ENCODE measurements at regions not wholly inside any gene's neighbourhood (a gene's known extent, or its start where the extent isn't known, plus 50 kb on each side); places are given as distances from the start of the nearest gene placed in this dataset.

- Histone ChIP-seq H3K36me3 (no peaks in the 10 kb centered on the region), H3K27ac (no peak overlapping the region), H3K4me3 (no peak overlapping the region), H3K27me3 (no peaks in the 10 kb centered on the region), H3K9me3 (no peaks in the 10 kb centered on the region), H3K4me1 (no peaks in the 10 kb centered on the region)
- WGBS: 81% methylated on average over 5 of the region's 5 CpGs
- DNase-seq (ENCODE audit: low spot score in 2 of 2): no peak
- TF ChIP-seq CTCF (IDR thresholded peaks at IDR 0.05) (no peak), POLR2AphosphoS5 (IDR thresholded peaks at IDR 0.05) (no peak), EP300 (IDR thresholded peaks at IDR 0.05) (no peak), POLR2A (IDR thresholded peaks at IDR 0.05) (no peak)
Observed at GRCh38 chr2:12407160-12407559, 309.6 kb upstream of the TRIB2 start.

- H3K9me3 ChIP-seq: no peaks in the 10 kb centered on the region
- H3K27ac ChIP-seq: no peak overlapping the region
- H3K27me3 ChIP-seq: no peaks in the 10 kb centered on the region
- H3K4me3 ChIP-seq: no peak overlapping the region
- no peaks in the 10 kb centered on the region for H3K4me1 ChIP-seq
- 71% methylated on average over 3 of the region's 3 CpGs for WGBS
- no peaks in the 10 kb centered on the region for H3K36me3 ChIP-seq
- TF ChIP-seq POLR2AphosphoS5 (IDR thresholded peaks at IDR 0.05) (no peak), EP300 (IDR thresholded peaks at IDR 0.05) (no peak), CTCF (IDR thresholded peaks at IDR 0.05) (no peak), POLR2A (IDR thresholded peaks at IDR 0.05) (no peak)
- DNase-seq (ENCODE audit: low spot score in 2 of 2): no peak
Observed at GRCh38 chr2:12412898-12413305, 303.8 kb upstream of the TRIB2 start.

GRCh38 chr2:12415536-12415935 is 301.2 kb upstream of the TRIB2 start:
- no peak for TF ChIP-seq POLR2AphosphoS5 (IDR thresholded peaks at IDR 0.05)
- no peak for TF ChIP-seq CTCF (IDR thresholded peaks at IDR 0.05)
- TF ChIP-seq POLR2A (IDR thresholded peaks at IDR 0.05): no peak
- no peak for TF ChIP-seq EP300 (IDR thresholded peaks at IDR 0.05)
- H3K9me3 ChIP-seq: no peaks in the 10 kb centered on the region
- 96% methylated on average over 3 of the region's 3 CpGs for WGBS

DNA sequence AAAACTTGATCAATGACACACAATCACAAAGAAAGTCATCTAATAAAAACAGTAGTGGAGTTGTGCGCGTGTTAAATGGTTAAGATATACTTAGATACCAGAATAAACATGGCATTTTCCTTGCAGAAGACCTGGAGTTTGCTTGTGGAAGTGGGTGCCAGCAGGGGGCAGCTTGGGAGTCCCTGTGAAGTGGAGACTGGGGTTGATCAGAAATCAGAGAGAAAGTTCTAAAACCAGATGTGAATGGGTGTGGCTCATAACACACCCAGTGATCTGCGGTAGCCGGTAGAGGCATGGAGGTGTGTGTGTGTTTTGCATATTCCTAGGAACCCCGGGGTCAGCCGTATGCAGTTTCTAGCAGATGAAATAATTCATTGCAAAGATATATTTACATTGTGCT is 300.1 kb upstream of the TRIB2 start:
- Histone ChIP-seq H3K36me3 (no peaks in the 10 kb centered on the region), H3K4me3 (no peak overlapping the region), H3K4me1 (no peaks in the 10 kb centered on the region), H3K27ac (no peak overlapping the region), H3K27me3 (no peaks in the 10 kb centered on the region), H3K9me3 (no peaks in the 10 kb centered on the region)
- TF ChIP-seq EP300 (IDR thresholded peaks at IDR 0.05) (no peak), CTCF (IDR thresholded peaks at IDR 0.05) (peak in 1 of 2 donors; percentile 15), POLR2A (IDR thresholded peaks at IDR 0.05) (no peak)
- WGBS: 52% methylated on average over 6 of the region's 6 CpGs
- no peak for DNase-seq (ENCODE audit: low spot score in 2 of 2)

More at GRCh38 chr2:12415536-12415935, 301.2 kb upstream of the TRIB2 start:
- H3K27ac ChIP-seq: no peak overlapping the region
- no peaks in the 10 kb centered on the region for H3K27me3 ChIP-seq
- DNase-seq (ENCODE audit: low spot score in 2 of 2): no peak
- H3K36me3 ChIP-seq: no peaks in the 10 kb centered on the region
- H3K4me3 ChIP-seq: no peak overlapping the region
- H3K4me1 ChIP-seq: no peaks in the 10 kb centered on the region

DNA sequence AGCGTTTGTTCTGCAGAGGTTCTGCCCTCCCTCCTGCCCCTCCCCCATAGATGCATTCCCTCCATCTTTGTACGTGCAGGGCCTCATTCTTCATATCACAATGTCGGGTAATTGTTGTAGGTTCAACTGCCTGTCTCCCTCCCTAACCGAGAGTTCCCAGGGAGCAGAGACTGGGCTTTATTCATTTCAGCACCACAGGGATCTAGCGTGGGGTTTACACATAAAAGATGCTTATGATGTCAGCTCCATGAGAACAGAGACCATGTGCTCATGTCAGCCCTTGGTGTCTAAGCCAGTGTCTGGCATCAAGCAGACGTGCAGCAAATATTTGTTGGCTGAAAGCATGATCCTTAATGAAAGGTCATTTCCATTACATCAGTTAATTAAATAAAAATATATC is 298.9 kb upstream of the TRIB2 start:
- no peak for DNase-seq (ENCODE audit: low spot score in 2 of 2)
- Histone ChIP-seq H3K4me1 (no peaks in the 10 kb centered on the region), H3K4me3 (no peak overlapping the region), H3K9me3 (no peaks in the 10 kb centered on the region), H3K27ac (no peak overlapping the region), H3K36me3 (no peaks in the 10 kb centered on the region), H3K27me3 (no peaks in the 10 kb centered on the region)
- TF ChIP-seq CTCF (IDR thresholded peaks at IDR 0.05) (no peak), POLR2A (IDR thresholded peaks at IDR 0.05) (no peak), POLR2AphosphoS5 (IDR thresholded peaks at IDR 0.05) (no peak), EP300 (IDR thresholded peaks at IDR 0.05) (no peak)
- 73% methylated on average over 6 of the region's 6 CpGs for WGBS

Data from suprapubic skin (tissue), 4 donors.